Activated T-helper 2 cell treated with anti-CD3 and anti-CD28 coated beads, Interferon-gamma antibody, Interleukin-2, Interleukin-4, amounts not matched to agents 10 μg/mL and 5 μg/mL and 100 μg/mL, durations not matched to agents 14 hours and 24 hours and 36 hours (primary cell): ENCODE measurements at regions not wholly inside any gene's neighbourhood (a gene's known extent, or its start where the extent isn't known, plus 50 kb on each side); places are given as distances from the start of the nearest gene placed in this dataset.

ENCODE experiments used
- DNase-seq: peaks from one replicate; pipeline ENCODE4 v3.0.0; 2021; ENCODE audit warnings: low spot score
- H3K27ac Mint-ChIP-seq: one replicate; pipeline ENCODE4 v1.8.0; 2021; ENCODE audit warnings: mixed read lengths
- H3K27me3 Mint-ChIP-seq: one replicate; pipeline ENCODE4 v1.8.0; 2021; ENCODE audit warnings: low read depth, mixed read lengths
- H3K36me3 Mint-ChIP-seq: one replicate; pipeline ENCODE4 v1.8.0; 2021; ENCODE audit warnings: low read depth, mixed read lengths
- H3K4me1 Mint-ChIP-seq: one replicate; pipeline ENCODE4 v1.8.0; 2021; ENCODE audit warnings: low read depth, mixed read lengths
- H3K4me3 Mint-ChIP-seq: one replicate; pipeline ENCODE4 v1.8.0; 2021; ENCODE audit warnings: low read depth, mild to moderate bottlenecking, moderate library complexity, mixed read lengths
- H3K9me3 Mint-ChIP-seq: one replicate; pipeline ENCODE4 v1.8.0; 2021; ENCODE audit warnings: mixed read lengths
- intact Hi-C: fragments of 100-400 bp; cut with micrococcal nuclease; formaldehyde crosslinking; loops from one replicate; pipeline ENCODE4 v1.15.1; 2023

DNA sequence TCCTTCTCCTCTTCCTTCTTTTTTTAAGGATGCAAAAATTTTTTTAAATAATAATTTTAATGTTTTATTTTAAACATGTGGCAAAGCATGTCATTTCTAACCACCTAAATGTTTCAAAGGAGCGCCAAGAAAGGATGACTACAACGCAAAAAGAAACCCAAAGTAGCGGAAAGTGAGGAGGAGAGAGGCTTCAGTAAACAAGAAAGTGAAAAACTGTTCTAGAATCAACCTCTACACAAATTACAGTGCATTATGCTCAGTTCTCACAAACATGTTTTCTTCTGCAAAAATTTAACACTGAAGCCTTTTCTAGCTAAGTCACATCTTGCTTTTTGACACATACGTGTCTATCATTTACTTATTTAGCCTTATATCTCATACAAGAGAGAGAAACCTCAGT is 948.6 kb downstream of the GATA3 start:
- no peak overlapping the region for H3K4me3 Mint-ChIP-seq
- H3K27me3 Mint-ChIP-seq: no peaks in the 10 kb centered on the region
- peaks cover 53% of the 10 kb centered on the region for H3K36me3 Mint-ChIP-seq
- intact Hi-C loops: loop anchor here (1.0 kb wide), 1 partner anchor 13 kb away; no protein-coding TSS in a partner anchor
- H3K27ac Mint-ChIP-seq: peak overlapping the region; percentile 42
- DNase-seq: no peak
- peaks cover 53% of the 10 kb centered on the region for H3K4me1 Mint-ChIP-seq
- no peaks in the 10 kb centered on the region for H3K9me3 Mint-ChIP-seq

- H3K27me3 Mint-ChIP-seq: no peaks in the 10 kb centered on the region
- intact Hi-C loops: loop anchor here (5.0 kb wide), 1 partner anchor 602 kb away; no protein-coding TSS in a partner anchor
- peaks cover 63% of the 10 kb centered on the region for H3K4me1 Mint-ChIP-seq
- peak overlapping the region; percentile 80 for H3K27ac Mint-ChIP-seq
- peaks cover 54% of the 10 kb centered on the region for H3K36me3 Mint-ChIP-seq
- H3K4me3 Mint-ChIP-seq: peak overlapping the region; percentile 56
- H3K9me3 Mint-ChIP-seq: no peaks in the 10 kb centered on the region
- no peak for DNase-seq
Measured at GRCh38 chr10:9004736-9005135, 950.2 kb downstream of the GATA3 start.

DNA sequence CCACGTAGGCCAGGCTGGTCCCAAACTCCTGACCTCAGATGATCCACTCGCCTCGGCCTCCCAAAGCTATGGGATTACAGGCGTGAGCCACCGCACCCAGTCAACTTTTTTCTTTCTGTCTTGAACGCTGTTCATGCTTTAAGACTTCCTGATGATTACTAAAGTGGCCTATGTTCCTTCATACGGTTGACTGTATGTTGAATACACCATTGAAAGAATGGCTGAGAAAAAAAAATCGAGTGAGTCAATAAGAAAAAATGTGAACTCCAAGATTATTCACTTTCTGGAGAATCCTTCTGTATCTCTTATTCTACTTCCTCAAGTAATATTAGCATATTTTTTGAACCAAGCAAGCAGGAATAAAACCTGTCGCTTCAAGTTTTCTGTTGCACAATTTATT is 955.0 kb downstream of the GATA3 start:
- intact Hi-C loops: loop anchor here (5.0 kb wide), 1 partner anchor 607 kb away; no protein-coding TSS in a partner anchor
- DNase-seq: no peak
- Mint-ChIP-seq H3K36me3 (peaks cover 56% of the 10 kb centered on the region), H3K27ac (peak overlapping the region; percentile 84), H3K4me1 (peaks cover 79% of the 10 kb centered on the region), H3K27me3 (no peaks in the 10 kb centered on the region), H3K4me3 (peak overlapping the region; percentile 37), H3K9me3 (peaks cover 7% of the 10 kb centered on the region)

DNA sequence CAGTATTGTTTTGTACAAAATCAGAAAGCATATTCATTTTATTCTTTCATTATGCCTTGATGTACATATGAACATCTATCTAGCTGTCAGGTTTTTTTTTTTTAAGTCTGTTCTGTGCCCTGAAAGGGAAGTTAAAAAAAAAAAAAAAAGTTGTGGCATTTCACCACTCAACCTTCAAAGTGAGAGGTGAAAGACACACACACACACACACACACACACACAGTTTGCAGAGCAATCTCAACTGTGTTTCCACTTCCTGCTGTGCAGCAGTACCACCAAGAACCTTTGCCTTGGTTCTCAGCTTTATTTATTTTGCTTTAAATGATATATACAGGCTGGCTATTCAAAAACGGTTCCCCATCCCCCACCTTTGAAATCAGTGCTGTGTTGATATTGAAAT is 955.6 kb downstream of the GATA3 start:
- Mint-ChIP-seq H3K36me3 (peaks cover 55% of the 10 kb centered on the region), H3K4me1 (peaks cover 79% of the 10 kb centered on the region), H3K9me3 (peaks cover 7% of the 10 kb centered on the region), H3K4me3 (peak overlapping the region; percentile 5), H3K27ac (peak overlapping the region; percentile 84), H3K27me3 (no peaks in the 10 kb centered on the region)
- intact Hi-C loops: loop anchor here (1.0 to 10.0 kb wide), 4 partner anchors 14 to 958 kb away; partner anchors contain the start of gene GATA3
- peak; percentile 55 for DNase-seq

DNA sequence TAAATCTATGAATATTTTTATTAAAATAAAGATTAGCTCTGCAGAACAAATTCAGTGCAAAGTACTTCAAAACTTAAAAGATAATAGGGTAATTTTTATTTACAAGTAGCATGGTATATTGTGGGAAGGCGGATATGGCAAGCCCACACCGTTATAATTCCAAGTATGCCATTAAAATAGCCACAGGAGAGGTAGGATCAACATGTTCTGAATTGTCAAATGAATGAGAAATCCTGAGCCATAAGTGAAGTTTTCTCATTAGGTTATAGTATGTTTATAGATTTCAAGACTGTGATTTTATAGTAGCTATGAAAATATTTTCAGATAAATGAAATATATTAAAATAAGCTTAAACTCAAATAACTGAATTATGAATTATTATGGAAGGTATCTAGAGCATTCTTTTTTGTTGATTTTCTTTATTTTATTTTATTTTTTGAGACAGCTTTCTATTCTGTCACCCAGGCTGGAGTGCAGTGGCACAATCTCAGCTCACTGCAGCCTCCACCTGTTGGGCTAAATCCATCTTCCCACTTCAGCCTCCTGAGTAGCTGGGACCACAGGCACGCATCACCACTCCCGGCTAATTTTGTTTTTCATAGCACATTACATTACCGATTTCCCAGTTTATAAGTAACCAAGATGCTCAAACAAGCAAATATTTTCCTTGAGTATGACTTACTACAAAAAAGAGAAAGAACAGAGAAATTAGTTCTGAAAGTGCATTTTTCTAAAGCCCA is 956.6 kb downstream of the GATA3 start:
- Mint-ChIP-seq H3K4me3 (peak overlapping the region; percentile 35), H3K27ac (peak overlapping the region; percentile 75), H3K9me3 (peaks cover 7% of the 10 kb centered on the region), H3K36me3 (peaks cover 55% of the 10 kb centered on the region), H3K4me1 (peaks cover 75% of the 10 kb centered on the region), H3K27me3 (no peaks in the 10 kb centered on the region)
- intact Hi-C loops: loop anchor here (1.0 to 10.0 kb wide), 4 partner anchors 13 to 959 kb away; partner anchors contain the start of gene GATA3
- no peak for DNase-seq

DNA sequence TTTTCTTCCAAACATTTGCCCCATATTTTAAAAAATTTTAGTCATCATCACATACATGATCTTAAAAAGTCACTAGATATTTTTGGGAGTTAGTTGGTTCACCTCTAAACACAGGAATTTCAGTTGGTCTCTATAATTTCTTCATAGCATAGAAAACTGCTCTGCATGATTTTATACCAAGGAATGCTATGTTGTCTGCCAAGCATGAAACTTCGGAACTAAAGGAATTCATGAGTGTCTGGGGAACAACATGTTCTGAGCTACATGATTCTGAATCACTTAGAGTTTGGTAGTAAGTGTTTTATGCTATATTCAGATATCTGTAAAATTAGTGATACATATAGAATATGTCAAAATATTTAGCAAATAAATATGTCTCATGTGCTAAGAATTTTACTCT is 957.8 kb downstream of the GATA3 start:
- Mint-ChIP-seq H3K36me3 (peaks cover 58% of the 10 kb centered on the region), H3K4me3 (no peak overlapping the region), H3K9me3 (peaks cover 7% of the 10 kb centered on the region), H3K27me3 (no peaks in the 10 kb centered on the region), H3K4me1 (peaks cover 70% of the 10 kb centered on the region), H3K27ac (no peak overlapping the region)
- DNase-seq: no peak
- intact Hi-C loops: loop anchor here (5.0 to 10.0 kb wide), 3 partner anchors 648 to 960 kb away; partner anchors contain the start of gene GATA3

DNA sequence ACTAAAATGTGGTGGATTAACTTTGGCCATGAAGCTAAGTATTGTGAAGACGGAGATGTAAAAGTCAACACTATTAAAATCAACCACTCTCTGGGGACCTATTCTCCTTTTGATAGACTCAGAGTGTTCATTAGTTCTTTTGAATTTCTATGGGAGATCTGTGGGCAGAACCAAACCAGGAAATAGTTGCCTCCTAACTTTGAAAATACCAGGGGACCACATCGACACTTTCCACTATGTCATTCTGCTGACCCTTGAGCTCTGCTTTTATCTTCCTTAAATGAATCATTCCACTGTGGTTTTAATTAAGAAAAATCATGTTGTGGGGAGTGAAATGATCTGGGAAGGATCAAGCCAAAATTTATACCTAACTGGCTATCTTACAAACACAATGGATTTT is 960.5 kb downstream of the GATA3 start:
- H3K27me3 Mint-ChIP-seq: no peaks in the 10 kb centered on the region
- no peak for DNase-seq
- H3K36me3 Mint-ChIP-seq: peaks cover 49% of the 10 kb centered on the region
- intact Hi-C loops: loop anchor here (5.0 to 10.0 kb wide), 3 partner anchors 650 to 948 kb away; no protein-coding TSS in a partner anchor
- peaks cover 65% of the 10 kb centered on the region for H3K4me1 Mint-ChIP-seq
- H3K9me3 Mint-ChIP-seq: peaks cover 7% of the 10 kb centered on the region
- H3K4me3 Mint-ChIP-seq: peak overlapping the region; percentile 69
- H3K27ac Mint-ChIP-seq: peak overlapping the region; percentile 93

DNA sequence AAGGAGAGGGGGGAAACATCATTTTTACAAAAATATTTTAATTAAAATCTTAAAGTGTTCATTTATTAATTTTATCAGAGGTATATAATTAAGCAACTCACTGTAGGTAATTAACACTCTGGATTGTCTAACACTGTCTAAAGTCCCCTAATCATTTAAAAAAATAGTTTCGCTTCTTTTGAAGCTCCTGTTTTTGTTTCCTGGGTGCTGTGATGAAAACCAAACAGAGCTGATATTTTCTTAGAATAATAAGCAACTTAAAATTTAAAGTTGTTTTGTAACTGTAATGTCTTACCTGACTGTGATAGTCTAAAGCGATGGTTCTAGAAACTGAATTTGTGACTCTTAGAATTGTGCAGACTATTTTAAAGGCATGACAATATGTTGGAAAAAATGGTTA is 961.0 kb downstream of the GATA3 start:
- intact Hi-C loops: loop anchor here (5.0 to 10.0 kb wide), 3 partner anchors 651 to 948 kb away; no protein-coding TSS in a partner anchor
- DNase-seq: no peak
- peak overlapping the region; percentile 93 for H3K27ac Mint-ChIP-seq
- peaks cover 7% of the 10 kb centered on the region for H3K9me3 Mint-ChIP-seq
- peak overlapping the region; percentile 33 for H3K4me3 Mint-ChIP-seq
- peaks cover 65% of the 10 kb centered on the region for H3K4me1 Mint-ChIP-seq
- H3K27me3 Mint-ChIP-seq: no peaks in the 10 kb centered on the region
- peaks cover 49% of the 10 kb centered on the region for H3K36me3 Mint-ChIP-seq

- peaks cover 72% of the 10 kb centered on the region for H3K4me1 Mint-ChIP-seq
- no peak for DNase-seq
- peaks cover 45% of the 10 kb centered on the region for H3K36me3 Mint-ChIP-seq
- intact Hi-C loops: loop anchor here (5.0 to 10.0 kb wide), 3 partner anchors 652 to 950 kb away; no protein-coding TSS in a partner anchor
- H3K27me3 Mint-ChIP-seq: no peaks in the 10 kb centered on the region
- peak overlapping the region; percentile 96 for H3K27ac Mint-ChIP-seq
- peak overlapping the region; percentile 90 for H3K4me3 Mint-ChIP-seq
- peaks cover 7% of the 10 kb centered on the region for H3K9me3 Mint-ChIP-seq
Measured at GRCh38 chr10:9016930-9017329, 962.4 kb downstream of the GATA3 start.

- Mint-ChIP-seq H3K36me3 (peaks cover 35% of the 10 kb centered on the region), H3K27ac (peak overlapping the region; percentile 94), H3K27me3 (no peaks in the 10 kb centered on the region), H3K4me3 (peak overlapping the region; percentile 80), H3K4me1 (peaks cover 72% of the 10 kb centered on the region), H3K9me3 (peaks cover 4% of the 10 kb centered on the region)
- intact Hi-C loops: loop anchor here (1.0 to 10.0 kb wide), 5 partner anchors 12 to 951 kb away; no protein-coding TSS in a partner anchor
- no peak for DNase-seq
Measured at GRCh38 chr10:9018195-9019173, 964.0 kb downstream of the GATA3 start.

DNA sequence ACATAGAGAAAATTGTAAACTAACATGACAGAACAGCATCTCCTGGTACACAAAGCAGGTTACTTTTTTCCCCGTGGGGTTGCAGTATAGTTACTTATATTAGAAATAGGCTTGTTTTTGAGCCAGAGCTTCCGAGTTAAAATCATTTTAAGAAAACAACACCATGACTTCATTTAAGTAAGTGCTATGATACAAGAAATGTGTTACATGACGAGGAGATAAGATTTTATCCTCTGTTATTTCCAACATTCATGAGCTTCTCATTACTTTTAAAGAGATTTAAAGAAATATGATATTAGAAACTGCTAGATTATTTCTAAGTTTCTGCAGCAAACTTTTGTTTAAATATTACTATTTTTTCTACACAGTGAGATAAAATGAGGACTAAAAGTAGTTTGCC is 968.7 kb downstream of the GATA3 start:
- intact Hi-C loops: loop anchor here (5.0 to 10.0 kb wide), 4 partner anchors 209 to 976 kb away; no protein-coding TSS in a partner anchor
- peaks cover 12% of the 10 kb centered on the region for H3K36me3 Mint-ChIP-seq
- H3K9me3 Mint-ChIP-seq: peaks cover 6% of the 10 kb centered on the region
- no peak overlapping the region for H3K4me3 Mint-ChIP-seq
- H3K27me3 Mint-ChIP-seq: no peaks in the 10 kb centered on the region
- DNase-seq: no peak
- H3K27ac Mint-ChIP-seq: peak overlapping the region; percentile 47
- peaks cover 77% of the 10 kb centered on the region for H3K4me1 Mint-ChIP-seq

DNA sequence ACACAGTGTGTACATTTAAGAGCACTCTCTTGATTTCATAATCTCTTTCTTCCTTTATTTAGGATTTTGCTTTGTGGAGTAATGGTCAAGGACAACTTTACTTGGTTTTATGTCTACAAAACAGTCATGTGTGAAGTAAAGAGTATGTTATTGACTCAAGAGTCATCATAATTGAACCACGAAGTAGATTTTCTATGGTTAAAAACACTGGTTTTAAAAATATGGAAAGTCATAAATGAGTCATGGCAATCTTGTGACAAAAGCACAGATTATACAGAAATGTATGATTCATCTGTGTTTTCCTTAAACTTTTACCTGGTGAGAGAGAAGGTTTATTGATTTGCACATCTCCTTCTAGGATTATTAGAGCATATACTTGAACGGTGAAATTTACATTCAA is 969.7 kb downstream of the GATA3 start:
- no peak for DNase-seq
- H3K4me1 Mint-ChIP-seq: peaks cover 74% of the 10 kb centered on the region
- no peaks in the 10 kb centered on the region for H3K27me3 Mint-ChIP-seq
- intact Hi-C loops: loop anchor here (1.0 to 10.0 kb wide), 8 partner anchors 14 to 977 kb away; no protein-coding TSS in a partner anchor
- peaks cover 10% of the 10 kb centered on the region for H3K9me3 Mint-ChIP-seq
- peak overlapping the region; percentile 88 for H3K27ac Mint-ChIP-seq
- no peak overlapping the region for H3K4me3 Mint-ChIP-seq
- H3K36me3 Mint-ChIP-seq: peaks cover 10% of the 10 kb centered on the region
